ENCODE measurements at regions not wholly inside any gene's neighbourhood (a gene's known extent, or its start where the extent isn't known, plus 50 kb on each side); places are given as distances from the start of the nearest gene placed in this dataset.

DNA sequence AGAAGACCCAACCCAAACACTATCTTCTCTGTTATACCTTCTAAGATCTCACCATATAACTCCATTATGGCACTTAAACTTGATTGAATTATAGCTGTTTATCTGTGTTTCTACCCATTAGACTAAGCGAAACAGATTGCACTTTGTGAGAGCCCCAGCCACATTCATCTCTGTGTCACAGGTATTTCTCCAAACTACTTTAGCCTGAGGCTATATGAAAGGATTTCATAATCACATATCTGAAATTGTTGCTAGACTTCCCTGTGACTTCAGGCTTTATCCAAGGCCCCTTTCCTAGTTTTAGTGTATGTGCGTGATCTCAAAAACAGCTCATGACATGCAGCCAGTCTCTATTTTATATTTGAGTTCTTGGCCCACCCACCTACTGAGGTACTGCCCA, 745.0 kb upstream of the ACVR2A start:
- DNase-seq (ENCODE audit: low read depth in 4 of 4, low spot score in 3 of 4), result no peak

DNA sequence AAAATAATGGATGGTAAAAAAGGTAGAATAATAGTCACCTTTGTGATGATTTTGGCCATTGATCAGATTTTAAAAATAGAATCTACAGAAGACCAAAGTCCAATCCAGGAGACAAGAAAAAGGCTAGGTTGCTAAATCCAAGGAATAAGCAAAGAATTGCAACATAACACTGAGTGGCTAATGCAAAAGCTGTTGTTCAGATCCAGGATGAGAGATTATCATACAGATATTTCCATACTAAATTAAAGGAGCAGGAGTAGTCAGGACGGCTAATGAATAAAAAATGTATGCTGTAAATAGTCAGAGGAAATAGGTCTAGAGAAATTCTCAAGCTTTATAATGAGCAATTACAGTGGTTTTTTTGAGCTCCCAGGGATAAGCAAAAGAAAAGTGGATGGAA, 745.9 kb upstream of the ACVR2A start:
- DNase-seq (ENCODE audit: low read depth in 4 of 4, low spot score in 3 of 4), result no peak

DNA sequence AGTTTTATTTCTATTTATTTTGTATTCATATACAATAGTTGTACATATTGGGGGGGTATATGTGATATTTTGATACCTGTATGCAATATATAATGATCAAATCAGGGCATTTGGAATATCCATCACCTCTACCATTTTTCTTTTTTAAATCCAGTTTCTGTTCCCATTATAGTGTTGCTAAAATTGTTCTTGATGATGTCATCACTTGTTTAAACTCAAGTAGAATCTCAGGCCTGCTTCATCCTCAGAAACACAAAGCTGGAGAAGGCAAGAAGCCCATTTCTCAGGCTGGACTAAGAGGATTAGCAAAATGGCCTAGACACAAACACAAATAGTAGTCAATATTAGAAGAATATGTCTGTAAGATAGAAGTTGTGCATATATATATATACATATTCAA, 747.1 kb upstream of the ACVR2A start:
- no peak for DNase-seq (ENCODE audit: low read depth in 4 of 4, low spot score in 3 of 4)

DNA sequence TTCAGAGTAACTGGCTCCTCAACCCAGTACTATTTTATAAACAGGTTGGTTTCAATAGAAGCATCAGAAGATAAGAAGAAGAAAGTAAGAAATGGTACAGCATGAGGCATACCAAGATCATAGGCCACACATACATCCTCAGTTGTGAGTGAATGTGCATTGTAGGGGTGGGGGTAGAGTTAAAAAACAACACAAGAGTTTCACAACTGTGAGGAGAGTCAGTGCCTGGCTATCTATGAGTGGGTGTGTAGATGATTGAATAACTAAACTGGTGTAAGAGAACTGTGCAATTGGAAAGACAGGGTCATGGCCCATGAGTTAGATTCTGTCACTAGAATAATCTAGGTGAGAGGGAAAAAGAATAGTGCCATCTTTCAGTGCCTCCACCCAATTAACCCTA, 748.2 kb upstream of the ACVR2A start:
- DNase-seq (ENCODE audit: low read depth in 4 of 4, low spot score in 3 of 4), result no peak

DNA sequence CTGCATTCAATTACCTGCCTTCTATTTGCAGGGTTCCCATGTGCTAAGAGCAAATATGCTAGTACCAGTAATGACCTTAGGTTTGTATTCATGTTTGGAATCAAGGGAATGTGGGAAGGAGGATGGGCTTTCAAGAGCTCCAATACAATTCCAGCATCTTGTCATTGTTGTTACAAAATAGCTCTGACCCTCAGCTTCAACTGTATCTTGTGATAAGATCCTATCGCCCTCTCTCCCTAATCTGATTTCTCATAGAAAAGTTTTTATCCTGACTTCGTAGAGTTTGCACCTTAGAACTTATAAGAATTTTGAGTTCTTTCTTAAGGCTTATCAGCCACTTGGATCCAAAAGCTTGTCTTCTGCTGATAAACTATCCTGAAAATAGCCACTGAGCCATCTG, 749.5 kb upstream of the ACVR2A start:
- no peak for DNase-seq (ENCODE audit: low read depth in 4 of 4, low spot score in 3 of 4)

DNA sequence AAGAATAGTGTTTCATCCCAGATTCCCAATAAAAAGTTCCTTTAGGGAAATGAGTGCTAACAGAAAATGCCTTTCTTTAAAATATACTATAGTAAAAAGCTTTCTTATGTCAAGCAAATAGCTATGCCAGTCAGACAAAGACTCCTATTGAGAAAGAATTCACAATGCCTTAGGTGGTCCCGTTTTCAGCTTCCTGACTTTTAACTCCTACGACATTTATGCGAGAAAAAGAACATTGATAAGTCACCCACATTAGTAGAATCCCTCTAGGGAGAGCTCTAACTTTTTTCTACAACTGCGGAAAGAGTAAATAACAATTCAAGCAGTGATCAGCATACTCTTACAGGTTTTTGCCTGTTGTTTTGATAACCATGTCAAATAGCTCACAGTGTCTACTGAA, 750.8 kb upstream of the ACVR2A start:
- no peak for DNase-seq (ENCODE audit: low read depth in 4 of 4, low spot score in 3 of 4)

DNA sequence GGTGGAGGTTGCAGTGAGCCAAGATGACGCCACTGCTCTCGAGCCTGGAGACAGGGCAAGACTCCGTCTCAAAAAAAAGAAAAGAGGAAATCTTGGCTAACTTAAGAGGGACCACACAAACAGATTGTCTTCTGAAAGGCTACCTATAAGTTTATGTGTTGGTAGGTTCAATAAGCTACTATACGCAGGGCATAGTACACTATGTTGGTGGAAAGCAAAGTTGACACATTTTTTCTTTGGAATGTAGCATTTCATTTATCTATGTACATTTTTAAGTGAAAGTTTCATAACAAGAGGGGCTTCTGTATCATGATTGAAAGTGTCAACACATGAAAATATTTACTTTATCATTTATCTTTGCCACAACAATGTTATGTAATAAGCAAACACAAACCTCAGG, 752.6 kb upstream of the ACVR2A start:
- DNase-seq (ENCODE audit: low read depth in 4 of 4, low spot score in 3 of 4), result no peak

DNA sequence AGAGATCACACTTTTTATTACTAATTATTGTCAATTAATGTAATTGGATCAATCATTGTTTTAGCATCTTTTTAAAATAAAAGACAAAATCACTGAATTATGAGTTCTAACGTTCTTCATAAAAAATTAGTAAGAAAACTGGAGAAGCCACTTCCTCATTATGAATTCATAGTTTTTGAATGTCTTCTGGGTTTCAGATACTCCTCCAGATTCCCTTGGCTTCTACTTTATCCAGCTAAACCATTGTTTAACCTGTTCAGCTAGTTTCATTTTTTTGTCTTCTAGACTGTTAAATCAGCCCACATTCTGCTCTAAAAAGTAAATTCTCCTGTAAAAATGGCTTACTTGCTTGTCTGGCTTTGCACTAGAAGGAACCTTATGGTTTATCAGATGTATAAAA, 753.4 kb upstream of the ACVR2A start:
- DNase-seq (ENCODE audit: low read depth in 4 of 4, low spot score in 3 of 4), result no peak

DNA sequence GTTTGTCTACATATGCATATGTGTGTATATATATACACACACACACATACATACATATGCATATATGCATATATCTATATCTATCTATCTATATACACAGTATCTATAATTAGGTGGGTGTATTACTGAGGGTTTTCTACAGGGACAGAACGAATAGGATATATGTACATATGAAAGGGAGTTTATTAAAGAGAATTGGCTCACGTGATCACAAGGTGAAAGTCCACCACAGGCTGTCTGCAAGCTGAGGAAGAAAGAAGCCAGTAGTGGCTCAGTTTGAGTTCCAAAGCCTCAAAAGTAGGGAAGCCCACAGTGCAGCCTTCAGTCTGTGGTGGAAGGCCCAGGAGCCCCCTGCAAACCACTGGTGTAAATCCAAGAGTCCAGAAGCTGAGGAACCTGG, 756.0 kb upstream of the ACVR2A start:
- no peak for DNase-seq (ENCODE audit: low read depth in 4 of 4, low spot score in 3 of 4)

DNA sequence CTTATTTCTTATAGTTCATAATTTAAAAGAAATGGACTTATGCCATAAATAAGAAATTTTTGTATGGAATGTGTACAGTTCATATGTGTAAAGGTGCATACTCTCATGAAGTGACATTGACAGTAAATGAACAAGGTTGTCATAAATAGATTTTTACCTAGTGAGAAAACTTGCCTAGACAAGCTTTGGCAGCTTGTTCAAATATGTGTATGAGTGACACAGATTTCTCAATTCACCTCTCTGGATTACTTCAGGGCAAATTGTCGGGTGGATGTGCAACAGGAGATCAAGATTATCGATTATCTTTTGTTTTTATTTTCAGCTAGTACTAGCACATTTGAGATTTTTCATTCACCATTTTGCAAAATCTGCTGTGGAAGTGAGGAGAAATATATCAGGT, 758.1 kb upstream of the ACVR2A start:
- DNase-seq (ENCODE audit: low read depth in 4 of 4, low spot score in 3 of 4), result no peak

DNA sequence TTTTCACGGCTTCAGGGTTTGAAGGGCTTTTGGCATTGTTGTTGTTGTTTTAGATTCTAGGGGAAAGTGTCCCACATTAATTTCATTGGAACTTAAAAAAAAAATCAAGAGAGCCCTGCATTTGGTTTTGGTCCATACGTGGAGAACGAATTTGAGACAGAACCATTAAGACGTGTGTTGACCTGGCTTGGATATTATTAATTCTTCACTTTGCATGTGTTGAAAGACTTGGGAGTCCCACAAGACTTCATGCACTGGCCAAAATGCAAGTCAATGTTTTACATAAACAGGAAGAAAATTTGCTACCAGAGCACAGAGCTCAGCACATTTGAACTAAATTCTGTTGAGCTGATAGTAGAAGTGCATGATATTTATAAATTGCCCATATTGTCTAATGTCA, 761.2 kb upstream of the ACVR2A start:
- no peak for DNase-seq (ENCODE audit: low read depth in 4 of 4, low spot score in 3 of 4)

DNA sequence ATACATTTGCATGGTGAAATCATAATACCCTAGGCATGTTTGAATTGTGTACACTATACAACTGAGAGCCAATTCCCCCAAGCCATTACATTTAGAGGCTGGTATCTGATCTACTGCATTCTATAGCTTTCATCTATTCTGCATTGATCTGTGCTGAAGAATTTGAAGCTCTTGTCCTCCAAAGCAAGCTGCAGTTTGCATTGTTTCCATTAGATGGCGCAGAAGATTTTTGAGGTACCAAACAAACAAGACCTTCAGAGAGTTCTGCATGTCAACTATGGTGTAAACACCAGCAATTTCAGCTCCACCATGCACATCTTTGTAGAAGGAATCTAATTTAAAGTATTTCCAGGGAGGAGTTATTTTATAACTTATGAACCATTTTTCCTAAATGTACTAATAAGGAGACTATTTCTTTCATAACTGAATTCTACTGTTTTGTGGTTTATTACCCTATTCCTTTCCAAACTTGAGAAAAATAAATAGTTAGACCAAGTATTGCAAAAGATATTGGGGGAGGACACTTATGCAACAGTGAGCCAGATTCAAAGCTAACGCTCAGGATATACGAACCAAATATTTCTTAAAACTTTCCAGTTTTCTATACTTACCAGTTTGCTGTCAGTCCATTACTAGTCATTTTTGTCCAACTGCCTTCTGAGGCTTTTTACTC, 761.8 kb upstream of the ACVR2A start:
- peak; percentile 29 to 63 (median 51) for DNase-seq (ENCODE audit: low read depth in 4 of 4, low spot score in 3 of 4)

DNA sequence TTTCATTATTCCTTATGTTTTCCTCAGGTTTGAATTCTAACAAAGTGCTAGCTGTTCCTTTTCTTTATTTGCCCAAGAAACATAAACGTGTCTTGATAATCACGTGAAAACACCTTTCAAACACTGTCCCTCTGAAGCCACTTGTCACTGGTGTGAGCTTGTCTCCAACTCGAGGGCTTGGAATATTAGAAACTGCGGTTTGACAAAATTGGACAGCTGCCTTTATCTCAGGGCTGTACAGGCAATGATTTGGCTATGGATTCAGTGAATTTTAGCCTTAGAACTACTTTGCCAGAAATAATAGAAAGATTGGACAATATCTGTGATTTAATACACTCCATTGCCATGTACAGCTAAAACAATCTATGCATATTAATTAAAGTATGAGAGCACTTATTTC, 763.0 kb upstream of the ACVR2A start:
- no peak for DNase-seq (ENCODE audit: low read depth in 4 of 4, low spot score in 3 of 4)

DNA sequence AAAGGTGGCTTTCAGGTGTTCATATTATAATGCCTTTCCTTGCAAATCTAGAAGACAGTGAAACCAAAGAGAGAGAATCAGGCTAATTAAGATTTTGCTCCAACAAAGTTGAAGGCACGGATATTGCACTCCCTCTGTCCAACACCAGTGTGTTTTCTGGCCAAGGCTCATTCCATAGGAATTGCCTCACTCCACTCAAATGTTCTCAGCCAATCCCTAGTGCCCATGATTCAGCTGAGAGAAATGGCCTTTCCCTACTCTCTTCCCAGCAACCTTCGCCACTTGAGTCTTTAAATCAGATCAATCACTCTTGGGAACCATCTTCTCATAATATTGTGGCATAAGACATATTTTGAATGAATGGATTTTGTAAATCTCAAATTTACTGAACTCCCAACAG, 768.2 kb upstream of the ACVR2A start:
- no peak for DNase-seq (ENCODE audit: low read depth in 4 of 4, low spot score in 3 of 4)

DNA sequence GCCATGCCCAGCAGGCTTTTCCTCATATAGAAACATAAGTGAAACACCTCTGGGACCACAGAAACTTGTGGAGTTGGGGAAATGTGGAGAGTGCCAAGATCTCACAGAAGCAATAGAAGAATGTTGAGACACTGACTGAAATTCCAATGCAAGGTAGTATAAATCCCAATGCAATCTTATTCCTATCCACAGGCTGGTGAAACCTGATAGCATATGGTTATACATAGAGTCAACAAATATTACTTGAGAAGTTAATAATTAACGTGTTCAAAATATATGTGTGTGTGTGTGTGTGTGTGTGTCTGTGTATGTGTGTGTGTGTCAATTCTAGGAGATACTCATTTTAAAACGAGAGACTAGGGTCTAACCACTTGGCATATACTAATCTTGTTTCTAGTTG, 776.8 kb upstream of the ACVR2A start:
- no peak for DNase-seq (ENCODE audit: low read depth in 4 of 4, low spot score in 3 of 4)

DNA sequence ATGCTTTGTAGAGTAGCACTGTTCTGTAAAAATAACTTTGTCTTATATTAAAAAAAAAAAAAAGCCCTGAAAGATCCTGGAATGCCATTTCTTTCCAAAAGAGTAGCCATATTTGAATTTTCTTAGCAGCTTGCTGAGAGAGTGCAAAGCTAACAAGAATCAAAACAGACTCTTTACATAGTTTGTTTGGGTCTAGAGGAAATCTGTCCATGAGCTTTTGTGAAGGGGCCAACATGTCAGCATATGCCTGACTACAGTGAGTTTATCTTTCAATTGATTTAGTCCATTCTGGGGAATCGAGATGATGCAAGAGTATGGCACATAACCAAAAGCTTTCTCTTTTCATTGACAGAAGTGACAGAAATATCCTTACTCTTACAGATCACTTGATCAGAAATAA, 777.7 kb upstream of the ACVR2A start:
- no peak for DNase-seq (ENCODE audit: low read depth in 4 of 4, low spot score in 3 of 4)

DNA sequence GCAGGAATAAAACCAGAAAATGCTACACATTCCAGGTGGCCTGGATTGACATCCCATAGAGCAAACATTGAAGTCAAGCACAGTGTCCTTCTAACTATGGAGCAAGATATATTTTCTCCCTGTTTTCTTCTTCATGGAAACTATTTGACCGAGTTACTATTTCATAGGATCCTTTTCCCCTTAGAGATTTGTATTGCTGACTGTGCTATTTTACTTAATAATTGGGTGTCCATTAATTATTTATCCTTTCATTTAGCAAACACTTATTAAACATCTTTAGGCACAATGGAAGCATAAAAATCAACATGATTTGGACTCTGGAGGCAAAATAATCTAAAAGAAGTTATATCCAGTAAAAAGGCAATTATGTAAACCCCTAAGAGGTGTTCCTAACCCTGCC, 782.8 kb upstream of the ACVR2A start:
- no peak for DNase-seq (ENCODE audit: low read depth in 4 of 4, low spot score in 3 of 4)

DNA sequence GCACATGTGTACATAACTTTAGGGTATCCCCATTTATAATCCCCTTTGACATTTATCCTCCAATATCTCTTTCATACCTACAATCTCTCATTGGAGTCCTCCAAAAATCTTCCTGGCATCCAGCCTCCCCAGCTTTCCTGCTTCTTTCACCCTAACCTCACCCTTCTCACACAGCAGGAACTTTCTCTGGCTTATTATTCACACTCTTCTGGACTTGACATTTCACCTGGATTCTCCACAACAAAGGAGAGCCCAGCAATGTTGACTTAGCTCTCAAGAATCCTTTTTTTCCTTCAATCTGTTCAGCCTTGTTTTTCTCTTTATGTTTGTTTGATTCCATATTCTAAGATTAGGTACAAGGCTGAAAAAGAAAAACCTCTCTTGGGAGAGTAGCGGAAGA, 783.6 kb upstream of the ACVR2A start:
- no peak for DNase-seq (ENCODE audit: low read depth in 4 of 4, low spot score in 3 of 4)

DNA sequence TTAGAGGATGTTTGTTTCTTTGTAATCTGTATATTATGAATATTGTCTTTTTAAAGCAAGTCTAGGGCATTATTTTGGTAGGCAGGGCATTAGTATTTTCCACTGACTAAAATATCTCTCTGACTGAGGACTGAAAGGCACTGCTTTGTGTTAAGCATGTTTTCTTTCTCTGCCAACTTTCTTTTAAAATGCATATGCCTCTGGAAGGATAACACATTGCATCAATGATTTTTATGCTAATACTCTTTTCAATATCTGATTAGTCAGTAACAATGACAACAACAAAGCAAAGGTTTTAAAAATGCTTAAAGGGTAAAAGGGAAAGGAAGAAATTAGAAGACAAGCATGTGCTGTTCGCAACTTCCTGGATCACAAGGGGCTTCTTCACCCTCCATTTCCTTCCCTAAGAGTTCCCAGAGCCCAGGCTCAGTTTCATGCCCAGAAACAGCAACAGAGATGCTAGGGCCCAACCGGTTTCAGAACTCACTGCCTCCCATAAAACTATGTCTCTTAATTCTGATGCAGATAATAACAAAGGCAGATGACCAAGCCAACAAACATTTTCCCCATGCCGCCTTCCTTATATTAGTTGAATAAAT, 786.8 kb upstream of the ACVR2A start:
- no peak for DNase-seq (ENCODE audit: low read depth in 4 of 4, low spot score in 3 of 4)

DNA sequence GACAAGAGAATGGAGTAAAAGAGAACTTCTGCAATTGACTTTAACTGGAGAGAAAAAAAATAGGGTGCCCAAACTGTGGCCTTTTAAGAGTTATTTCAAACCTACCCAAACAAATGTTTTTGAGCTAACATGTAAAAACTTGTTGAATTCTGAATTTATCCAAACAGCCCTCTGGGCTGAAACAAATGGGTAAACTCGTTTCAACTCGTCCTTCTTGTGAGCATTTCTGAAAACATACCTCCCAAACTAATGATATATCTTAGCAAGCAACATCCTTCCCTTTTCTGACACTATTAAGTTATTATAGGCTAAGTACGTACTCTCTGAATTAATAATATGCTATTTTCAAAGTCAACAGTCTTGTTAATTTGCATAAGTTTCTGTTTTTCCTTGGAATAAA, 793.0 kb upstream of the ACVR2A start:
- no peak for DNase-seq (ENCODE audit: low read depth in 4 of 4, low spot score in 3 of 4)

DNA sequence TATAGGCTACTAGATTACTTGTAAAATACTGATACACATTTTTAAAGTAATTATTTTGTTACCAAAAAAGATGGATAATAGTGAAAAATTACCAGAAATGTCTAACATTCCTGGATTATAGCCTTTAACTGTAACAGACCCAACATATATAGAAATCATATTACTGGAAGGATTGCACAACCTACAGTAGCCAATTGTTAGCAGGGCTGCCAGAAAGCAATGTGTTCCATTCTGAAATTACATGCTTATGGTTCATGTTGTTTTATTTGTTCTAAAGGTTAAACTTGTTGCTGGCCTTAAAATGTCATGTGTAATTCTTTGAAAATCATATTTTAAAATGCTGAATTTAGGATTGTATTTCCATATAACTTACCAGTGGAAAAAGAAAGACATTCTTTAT, 793.6 kb upstream of the ACVR2A start:
- no peak for DNase-seq (ENCODE audit: low read depth in 4 of 4, low spot score in 3 of 4)

DNA sequence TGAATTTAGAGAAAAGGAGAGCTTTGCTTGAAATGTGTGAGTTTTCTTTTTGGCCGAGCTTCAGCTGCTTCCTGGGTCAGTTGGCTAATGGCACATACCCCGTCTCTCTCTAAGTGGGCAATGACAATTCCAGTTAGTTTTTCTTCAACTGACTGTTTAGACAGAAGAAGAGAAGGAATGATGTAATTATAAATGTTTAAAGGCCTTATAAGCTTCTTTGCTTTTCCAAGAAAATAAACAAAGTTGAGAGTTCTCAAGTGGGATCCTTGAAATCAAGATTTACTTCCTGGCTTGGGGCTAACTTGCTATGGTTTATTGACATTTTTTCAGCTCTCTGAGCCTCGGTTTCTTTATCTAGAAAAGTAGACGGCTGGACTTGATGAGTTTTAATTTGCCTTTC, 794.9 kb upstream of the ACVR2A start:
- no peak for DNase-seq (ENCODE audit: low read depth in 4 of 4, low spot score in 3 of 4)

DNA sequence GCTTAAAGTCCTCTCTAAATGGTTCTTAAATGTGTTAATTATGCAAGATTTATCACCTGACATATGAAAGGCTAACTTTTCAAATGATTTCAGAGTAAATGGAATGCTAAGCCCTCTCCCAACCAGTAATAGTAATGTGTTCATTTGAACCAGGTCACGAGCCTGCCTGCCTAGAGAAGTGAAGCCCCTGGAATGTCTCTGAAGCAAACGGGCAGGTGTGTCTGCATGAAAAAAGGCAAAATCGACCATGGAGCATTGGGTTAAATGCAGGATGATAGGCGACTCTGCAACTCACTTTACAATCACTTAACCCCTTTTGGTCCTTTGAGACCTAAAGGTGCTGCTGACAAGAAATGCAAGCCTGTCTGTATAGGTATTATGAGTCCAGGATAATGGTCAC, 798.4 kb upstream of the ACVR2A start:
- DNase-seq (ENCODE audit: low read depth in 4 of 4, low spot score in 3 of 4), result no peak
